Gastrocnemius medialis (tissue), 4 donors: ENCODE measurements at regions not wholly inside any gene's neighbourhood (a gene's known extent, or its start where the extent isn't known, plus 50 kb on each side); places are given as distances from the start of the nearest gene placed in this dataset.

ENCODE experiments used
- CTCF ChIP-seq, 5 experiments: fragments of 450-650 bp in 3 of 5; fragments of 200-600 bp in 2 of 5; sonication (generic) in 2 of 5; IDR thresholded peaks in 4 of 5; conservative IDR thresholded peaks in 1 of 5; 1 replicate in 4 of 5; 2 replicates in 1 of 5; pipeline ENCODE4 v1.5.1; 2016 to 2019; ENCODE audit warnings: antibody characterized with exemption in 5 of 5, mild to moderate bottlenecking in 3 of 5, moderate library complexity in 3 of 5
- POLR2A ChIP-seq, 2 donors: fragments of 450-650 bp; IDR thresholded peaks; one replicate each; pipeline ENCODE4 v1.6.1; 2017; ENCODE audit warnings: antibody characterized with exemption in 2 of 2, mild to moderate bottlenecking in 2 of 2, moderate library complexity in 2 of 2

- TF ChIP-seq POLR2A (IDR thresholded peaks at IDR 0.05) (no peak), CTCF (IDR thresholded peaks at IDR 0.05 in 4 of 5, conservative IDR thresholded peaks at IDR 0.05 in 1 of 5) (peak in 4 of 5 experiments; percentile 18 to 58 (median 42))
Measured at GRCh38 chr2:147045113-147045512, 799.7 kb upstream of the ACVR2A start.
